Hematopoietic multipotent progenitor cell treated with erythropoietin and hydrocortisone succinate and interleukin-3 and kit ligand, for 8 days (in vitro differentiated cells): ENCODE measurements at regions not wholly inside any gene's neighbourhood (a gene's known extent, or its start where the extent isn't known, plus 50 kb on each side); places are given as distances from the start of the nearest gene placed in this dataset.
"Not testable (repeated sequence)": the region's sequence is repeated elsewhere in the genome, so short reads cannot be mapped to it uniquely, and the experiment has no call there.

Experiments
- DNase-seq: peaks from one replicate; pipeline ENCODE4 v3.0.0-alpha.2; 2015

DNA sequence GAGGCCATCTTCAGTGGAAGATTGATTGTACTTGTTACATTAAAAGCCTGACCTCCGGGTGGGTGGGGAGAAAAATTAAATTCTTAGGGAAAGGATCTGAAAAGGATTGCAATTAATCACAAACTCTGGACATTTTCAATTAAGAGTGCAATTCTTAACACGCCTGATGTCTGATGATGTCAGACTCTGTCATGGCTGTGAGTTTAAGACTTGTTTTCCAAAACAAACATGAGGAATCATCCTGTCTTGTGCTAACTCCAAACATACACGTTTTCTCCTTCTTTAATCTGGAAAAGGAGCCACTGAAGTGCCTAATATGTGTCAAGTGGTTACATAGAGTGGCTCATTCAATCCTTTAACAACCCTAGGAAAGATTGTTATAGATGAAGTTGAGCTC is 60.4 kb upstream of the SMIM23 start:
- no peak for DNase-seq

DNA sequence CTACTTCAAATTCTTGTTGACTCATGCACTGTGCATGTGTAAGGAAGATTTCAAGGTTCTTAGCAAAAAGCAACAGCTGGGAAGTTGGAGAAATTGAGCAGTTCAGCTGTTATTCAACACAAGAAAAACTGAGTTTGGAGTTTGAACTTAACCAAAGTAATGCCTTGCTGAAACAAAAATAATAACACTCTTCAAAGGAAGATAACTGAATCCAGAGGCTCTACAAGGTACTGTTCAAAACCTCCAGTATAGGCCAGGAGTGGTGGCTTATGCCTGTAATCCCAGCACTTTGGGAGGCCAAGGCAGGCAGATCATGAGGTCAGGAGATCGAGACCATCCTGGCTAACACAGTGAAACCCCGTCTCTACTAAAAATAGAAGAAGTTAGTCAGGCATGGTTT is 58.8 kb upstream of the SMIM23 start:
- not testable (repeated sequence) for DNase-seq

DNA sequence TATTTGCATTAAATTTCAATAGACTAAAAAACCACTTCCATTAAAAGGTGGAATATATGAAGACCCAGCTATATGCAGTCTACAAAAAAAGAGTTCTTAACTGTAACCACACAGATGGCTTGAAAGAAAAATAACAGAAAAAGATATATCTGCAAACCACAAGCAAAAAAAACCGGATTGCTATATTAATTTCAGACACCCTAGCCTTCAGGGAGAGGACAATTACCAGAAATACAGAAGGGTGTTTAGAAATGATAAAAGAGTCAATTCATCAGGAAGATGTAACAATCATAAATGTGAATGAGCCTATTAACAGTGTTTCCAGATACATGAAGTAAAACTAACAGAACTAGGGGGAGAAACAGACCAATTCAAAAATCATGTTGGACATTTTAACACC is 56.9 kb upstream of the SMIM23 start:
- peak; percentile 95 for DNase-seq
